ENCODE measurements at regions not wholly inside any gene's neighbourhood (a gene's known extent, or its start where the extent isn't known, plus 50 kb on each side); places are given as distances from the start of the nearest gene placed in this dataset.

DNA sequence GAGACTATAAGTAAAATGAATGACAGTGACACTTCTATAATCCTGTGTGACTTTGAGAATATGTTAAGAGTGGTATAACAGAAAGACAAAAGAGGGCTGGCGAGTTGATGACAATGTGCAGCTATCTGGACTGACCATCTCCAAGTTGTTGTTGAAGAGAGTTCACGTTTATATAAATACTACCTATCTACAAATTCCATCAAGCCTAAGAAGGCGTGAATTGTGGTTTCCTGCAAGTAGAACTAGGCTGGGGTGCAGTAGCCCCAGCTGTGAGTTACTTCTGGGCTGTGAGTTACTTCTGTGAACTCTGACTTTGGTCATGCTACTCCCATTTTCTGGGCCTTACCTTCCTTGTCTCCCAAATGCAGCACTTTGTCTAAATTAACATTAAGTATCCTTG is 561.0 kb downstream of the TBC1D4 start:
- Histone ChIP-seq H3K4me3 (no peak overlapping the region), H4K20me1 (replicated peaks; ENCODE audit: control insufficient read depth, insufficient read depth, low read length) (no peaks in the 10 kb centered on the region), H3K9ac (ENCODE audit: insufficient read depth in 1 of 2, low read depth in 2 of 2, low read length in 2 of 2) (peak overlapping the region in 1 of 2 experiments; percentile 57; a peak in 1 of 4 replicates), H3K79me2 (ENCODE audit: control insufficient read depth, insufficient read depth, low read length) (no peaks in the 10 kb centered on the region), H3K27ac (ENCODE audit: extremely low read depth, low read depth, low read length) (peak overlapping the region; percentile 72), H3K9me1 (ENCODE audit: control insufficient read depth, insufficient read depth, low read length) (no peaks in the 10 kb centered on the region), H3K9me3 (replicated peaks; ENCODE audit: control insufficient read depth, insufficient read depth, low read depth, low read length) (peaks cover 9% of the 10 kb centered on the region), H3K27me3 (ENCODE audit: control insufficient read depth in 2 of 2, insufficient read depth in 2 of 2, low read length in 2 of 2) (no peaks in the 10 kb centered on the region), H3K4me2 (ENCODE audit: insufficient read depth, low read length) (peak overlapping the region; percentile 61), H3K36me3 (ENCODE audit: control insufficient read depth, insufficient read depth, low read length) (no peaks in the 10 kb centered on the region), H3K4me1 (replicated peaks in 1 of 2; ENCODE audit: control insufficient read depth in 2 of 2, insufficient read depth in 2 of 2, low read length in 2 of 2) (peaks cover 0 to 18% of the 10 kb centered on the region in 2 experiments; a peak in 4 of 5 replicates), H2AFZ (ENCODE audit: low read depth, low read length) (peak overlapping the region; percentile 84)
- FAIRE-seq (peak; percentile 61), DNase-seq (ENCODE audit: extremely low read depth in 1 of 4, low spot score in 3 of 4) (peak; percentile 5 to 61 (median 9)), ATAC-seq (peak; percentile 67)
- WGBS (ENCODE audit: insufficient coverage, low coverage, missing lambda C conversion rate) = 3% methylated on average over 3 of the region's 3 CpGs
- ChIA-PET CTCF (ENCODE audit: low intra/inter-chr PET ratio) (no interaction called here), POLR2A (interaction anchor here (1.1 kb wide), 1 partner anchor 10 kb away, joined by 4 read pairs; no protein-coding TSS in a partner anchor)
- intact Hi-C loops (cut with micrococcal nuclease) (no loop called here), in situ Hi-C loops (cut with MboI) (no loop called here)
- BruUV-seq (replicated peaks) = no TSS peak
- TF ChIP-seq ILK (tag; IDR thresholded peaks at IDR 0.05; ENCODE audit: borderline replicate concordance, low read depth) (no peak), POLR2G (IDR thresholded peaks at IDR 0.05; ENCODE audit: low read depth, low read length) (no peak), EWSR1 (IDR thresholded peaks at IDR 0.05; ENCODE audit: borderline replicate concordance, low read depth, partially characterized antibody) (no peak), NFXL1 (CRISPR knock-in tag; IDR thresholded peaks at IDR 0.05) (no peak), ZNF79 (CRISPR knock-in tag; IDR thresholded peaks at IDR 0.05; ENCODE audit: low read depth) (no peak), CXXC5 (CRISPR knock-in tag; IDR thresholded peaks at IDR 0.05) (peak; percentile 47), XRCC4 (IDR thresholded peaks at IDR 0.05; ENCODE audit: extremely low read depth, insufficient read depth, insufficient read length) (no peak), ZNF589 (CRISPR knock-in tag; IDR thresholded peaks at IDR 0.05; ENCODE audit: low read depth) (no peak), ZNF311 (CRISPR knock-in tag; IDR thresholded peaks at IDR 0.05) (peak; percentile 28; the same call in 1 of the 2 replicates), SAP30 (IDR thresholded peaks at IDR 0.05; ENCODE audit: borderline replicate concordance, insufficient read depth, low read depth, low read length, poor library complexity, severe bottlenecking) (no peak), ZNF140 (CRISPR knock-in tag; IDR thresholded peaks at IDR 0.05) (no peak), NR2C1 (IDR thresholded peaks at IDR 0.05) (no peak), NR2C1 (tag; IDR thresholded peaks at IDR 0.05) (peak; percentile 36; the same call in 1 of the 2 replicates)
- TF ChIP-seq, protein P1, sequence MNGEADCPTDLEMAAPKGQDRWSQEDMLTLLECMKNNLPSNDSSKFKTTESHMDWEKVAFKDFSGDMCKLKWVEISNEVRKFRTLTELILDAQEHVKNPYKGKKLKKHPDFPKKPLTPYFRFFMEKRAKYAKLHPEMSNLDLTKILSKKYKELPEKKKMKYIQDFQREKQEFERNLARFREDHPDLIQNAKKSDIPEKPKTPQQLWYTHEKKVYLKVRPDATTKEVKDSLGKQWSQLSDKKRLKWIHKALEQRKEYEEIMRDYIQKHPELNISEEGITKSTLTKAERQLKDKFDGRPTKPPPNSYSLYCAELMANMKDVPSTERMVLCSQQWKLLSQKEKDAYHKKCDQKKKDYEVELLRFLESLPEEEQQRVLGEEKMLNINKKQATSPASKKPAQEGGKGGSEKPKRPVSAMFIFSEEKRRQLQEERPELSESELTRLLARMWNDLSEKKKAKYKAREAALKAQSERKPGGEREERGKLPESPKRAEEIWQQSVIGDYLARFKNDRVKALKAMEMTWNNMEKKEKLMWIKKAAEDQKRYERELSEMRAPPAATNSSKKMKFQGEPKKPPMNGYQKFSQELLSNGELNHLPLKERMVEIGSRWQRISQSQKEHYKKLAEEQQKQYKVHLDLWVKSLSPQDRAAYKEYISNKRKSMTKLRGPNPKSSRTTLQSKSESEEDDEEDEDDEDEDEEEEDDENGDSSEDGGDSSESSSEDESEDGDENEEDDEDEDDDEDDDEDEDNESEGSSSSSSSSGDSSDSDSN (IDR thresholded peaks at IDR 0.05; ENCODE audit: borderline replicate concordance in 1 of 2, low read depth in 2 of 2, low read length in 2 of 2) = no peak
- TF ChIP-seq, protein P2, sequence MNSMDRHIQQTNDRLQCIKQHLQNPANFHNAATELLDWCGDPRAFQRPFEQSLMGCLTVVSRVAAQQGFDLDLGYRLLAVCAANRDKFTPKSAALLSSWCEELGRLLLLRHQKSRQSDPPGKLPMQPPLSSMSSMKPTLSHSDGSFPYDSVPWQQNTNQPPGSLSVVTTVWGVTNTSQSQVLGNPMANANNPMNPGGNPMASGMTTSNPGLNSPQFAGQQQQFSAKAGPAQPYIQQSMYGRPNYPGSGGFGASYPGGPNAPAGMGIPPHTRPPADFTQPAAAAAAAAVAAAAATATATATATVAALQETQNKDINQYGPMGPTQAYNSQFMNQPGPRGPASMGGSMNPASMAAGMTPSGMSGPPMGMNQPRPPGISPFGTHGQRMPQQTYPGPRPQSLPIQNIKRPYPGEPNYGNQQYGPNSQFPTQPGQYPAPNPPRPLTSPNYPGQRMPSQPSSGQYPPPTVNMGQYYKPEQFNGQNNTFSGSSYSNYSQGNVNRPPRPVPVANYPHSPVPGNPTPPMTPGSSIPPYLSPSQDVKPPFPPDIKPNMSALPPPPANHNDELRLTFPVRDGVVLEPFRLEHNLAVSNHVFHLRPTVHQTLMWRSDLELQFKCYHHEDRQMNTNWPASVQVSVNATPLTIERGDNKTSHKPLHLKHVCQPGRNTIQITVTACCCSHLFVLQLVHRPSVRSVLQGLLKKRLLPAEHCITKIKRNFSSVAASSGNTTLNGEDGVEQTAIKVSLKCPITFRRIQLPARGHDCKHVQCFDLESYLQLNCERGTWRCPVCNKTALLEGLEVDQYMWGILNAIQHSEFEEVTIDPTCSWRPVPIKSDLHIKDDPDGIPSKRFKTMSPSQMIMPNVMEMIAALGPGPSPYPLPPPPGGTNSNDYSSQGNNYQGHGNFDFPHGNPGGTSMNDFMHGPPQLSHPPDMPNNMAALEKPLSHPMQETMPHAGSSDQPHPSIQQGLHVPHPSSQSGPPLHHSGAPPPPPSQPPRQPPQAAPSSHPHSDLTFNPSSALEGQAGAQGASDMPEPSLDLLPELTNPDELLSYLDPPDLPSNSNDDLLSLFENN (IDR thresholded peaks at IDR 0.05; ENCODE audit: low read depth in 2 of 2, low read length in 2 of 2) = no peak

Measured in K562 (cell line).